SK-N-SH (cell line): ENCODE measurements at regions not wholly inside any gene's neighbourhood (a gene's known extent, or its start where the extent isn't known, plus 50 kb on each side); places are given as distances from the start of the nearest gene placed in this dataset.

ENCODE experiments used
- CTCF ChIA-PET: fragments of 300-600, 350-600 bp; formaldehyde crosslinking; extraction: SDS; loops from one replicate; lab custom pipeline; 2021; lab: Yijun Ruan, JAX
- POLR2A ChIA-PET: fragments of 350-600 bp; sonication (Branson Sonifier 250); formaldehyde crosslinking; extraction: SDS; loops from one replicate; lab custom pipeline; 2020; ENCODE audit warnings: antibody characterized with exemption, inconsistent platforms; lab: Yijun Ruan, JAX
- DNase-seq: peaks from one replicate; pipeline ENCODE4 v3.0.0; 2012
- H2AFZ ChIP-seq: fragments of 200-600 bp; sonication (generic); 2 replicates; pipeline ENCODE4 v1.8.1; 2016; ENCODE audit warnings: antibody characterized with exemption, mild to moderate bottlenecking, low read depth
- H3F3A ChIP-seq: fragments of 200-600 bp; sonication (generic); replicated peaks from 2 replicates; pipeline ENCODE3; 2016; ENCODE audit warnings: antibody characterized with exemption, mild to moderate bottlenecking; ENCODE audit not compliant: insufficient read depth
- H3K27ac ChIP-seq, 2 experiments: fragments of 200-500 bp in 1 of 2; fragments of 200-600 bp in 1 of 2; sonication (Bioruptor generic) in 1 of 2; sonication (generic), shearing (Covaris generic) in 1 of 2; 2 replicates each; pipeline versions ENCODE4 v1.5.1 to v1.6.1; 2014 to 2016; ENCODE audit warnings: low read depth in 2 of 2, inconsistent platforms in 1 of 2, low read length in 1 of 2, mild to moderate bottlenecking in 1 of 2, mixed read lengths in 1 of 2
- H3K27me3 ChIP-seq: fragments of 200-600 bp; sonication (generic), shearing (Covaris generic); 2 replicates; pipeline ENCODE4 v1.6.1; 2016; ENCODE audit warnings: mixed run types; ENCODE audit not compliant: insufficient read depth
- H3K36me3 ChIP-seq, 2 experiments: fragments of 200-500 bp in 1 of 2; fragments of 200-600 bp in 1 of 2; sonication (Bioruptor generic) in 1 of 2; sonication (generic) in 1 of 2; replicated peaks in 1 of 2; 2 replicates each; pipeline versions ENCODE3 to v1.5.1; 2014 to 2016; ENCODE audit warnings: low read length in 1 of 2, mild to moderate bottlenecking in 1 of 2; ENCODE audit not compliant: insufficient read depth in 2 of 2, control insufficient read depth in 1 of 2
- H3K4me1 ChIP-seq, 2 experiments: fragments of 200-500 bp in 1 of 2; fragments of 200-600 bp in 1 of 2; sonication (Bioruptor generic) in 1 of 2; sonication (generic), shearing (Covaris generic) in 1 of 2; 2 replicates each; pipeline versions ENCODE4 v1.5.1 to v1.6.1; 2014 to 2016; ENCODE audit warnings: low read depth in 1 of 2, low read length in 1 of 2, mixed run types in 1 of 2; ENCODE audit not compliant: insufficient read depth in 2 of 2, control insufficient read depth in 1 of 2
- H3K4me2 ChIP-seq: fragments of 200-600 bp; sonication (generic), shearing (Covaris generic); 2 replicates; pipeline ENCODE4 v1.6.1; 2017; ENCODE audit warnings: mixed run types
- H3K4me3 ChIP-seq, 2 experiments: fragments of 200-500 bp in 1 of 2; fragments of 200-600 bp in 1 of 2; sonication (Bioruptor generic) in 1 of 2; sonication (generic), shearing (Covaris generic) in 1 of 2; 2 replicates each; pipeline versions ENCODE4 v1.5.1 to v1.8.1; 2014 to 2016; ENCODE audit warnings: low read depth in 2 of 2, inconsistent platforms in 1 of 2, low read length in 1 of 2, mild to moderate bottlenecking in 1 of 2, mixed read lengths in 1 of 2, moderate library complexity in 1 of 2
- H3K79me2 ChIP-seq: fragments of 200-600 bp; sonication (generic); 2 replicates; pipeline ENCODE4 v1.8.1; 2017; ENCODE audit warnings: mild to moderate bottlenecking; ENCODE audit not compliant: insufficient read depth
- H3K9ac ChIP-seq: fragments of 200-600 bp; sonication (generic); 2 replicates; pipeline ENCODE4 v1.6.1; 2017; ENCODE audit warnings: mixed run types
- H3K9me2 ChIP-seq: fragments of 200-600 bp; sonication (generic); 2 replicates; pipeline ENCODE4 v1.6.1; 2017; ENCODE audit warnings: mixed run types
- H3K9me3 ChIP-seq: fragments of 200-600 bp; sonication (generic); 2 replicates; pipeline ENCODE4 v1.6.1; 2017; ENCODE audit warnings: mixed run types, mild to moderate bottlenecking, moderate library complexity
- H4K20me1 ChIP-seq: fragments of 200-600 bp; sonication (generic); 2 replicates; pipeline ENCODE4 v1.6.1; 2017; ENCODE audit warnings: mild to moderate bottlenecking, mixed run types; ENCODE audit not compliant: insufficient read depth
- CHD2 ChIP-seq: fragments of 150-350 bp; IDR thresholded peaks from 2 replicates; pipeline ENCODE4 v1.6.1; 2018; ENCODE audit warnings: low read length; ENCODE audit not compliant: partially characterized antibody
- ELF1 ChIP-seq: IDR thresholded peaks from 2 replicates; pipeline ENCODE4 v1.4.0; 2012
- FOXJ3 ChIP-seq: sonication (generic); formaldehyde crosslinking; IDR thresholded peaks from 2 replicates; pipeline ENCODE4 v1.5.1; 2020; ENCODE audit warnings: mild to moderate bottlenecking, missing genetic modification reagents
- FOXM1 ChIP-seq: IDR thresholded peaks from 2 replicates; pipeline ENCODE4 v1.4.0; 2012; ENCODE audit warnings: low read depth, mild to moderate bottlenecking
- JUND ChIP-seq: IDR thresholded peaks from 2 replicates; pipeline ENCODE4 v1.4.0; 2012
- POLR2AphosphoS5 ChIP-seq: IDR thresholded peaks from 2 replicates; pipeline ENCODE4 v1.6.1; 2012; ENCODE audit warnings: low read depth, low read length
- RCOR1 ChIP-seq: fragments of 150-350 bp; IDR thresholded peaks from 2 replicates; pipeline ENCODE4 v1.6.1; 2017; ENCODE audit warnings: antibody characterized with exemption, low read length
- TAF1 ChIP-seq: IDR thresholded peaks from 2 replicates; pipeline ENCODE4 v1.6.1; 2012; ENCODE audit warnings: low read depth, mild to moderate bottlenecking, low read length, moderate library complexity, borderline replicate concordance
- TCF12 ChIP-seq: IDR thresholded peaks from 2 replicates; pipeline ENCODE4 v1.4.0; 2012
- WGBS: methylation state at CpG from one replicate; pipeline ENCODE4 v1.1.6; 2017; ENCODE audit warnings: low lambda C conversion rate; 5-methylcytosine and 5-hydroxymethylcytosine counted together
- TF ChIP-seq, protein P1 (sequence below): IDR thresholded peaks from 2 replicates; pipeline ENCODE4; 2012
- TF ChIP-seq, protein P2 (sequence below): fragments of 150-350 bp; IDR thresholded peaks from 2 replicates; pipeline ENCODE4 v1.6.1; 2016; ENCODE audit warnings: mild to moderate bottlenecking, low read depth, low read length
- TF ChIP-seq, protein P3 (sequence below): IDR thresholded peaks from 2 replicates; pipeline ENCODE4 v1.4.0; 2012; ENCODE audit warnings: low read depth

DNA sequence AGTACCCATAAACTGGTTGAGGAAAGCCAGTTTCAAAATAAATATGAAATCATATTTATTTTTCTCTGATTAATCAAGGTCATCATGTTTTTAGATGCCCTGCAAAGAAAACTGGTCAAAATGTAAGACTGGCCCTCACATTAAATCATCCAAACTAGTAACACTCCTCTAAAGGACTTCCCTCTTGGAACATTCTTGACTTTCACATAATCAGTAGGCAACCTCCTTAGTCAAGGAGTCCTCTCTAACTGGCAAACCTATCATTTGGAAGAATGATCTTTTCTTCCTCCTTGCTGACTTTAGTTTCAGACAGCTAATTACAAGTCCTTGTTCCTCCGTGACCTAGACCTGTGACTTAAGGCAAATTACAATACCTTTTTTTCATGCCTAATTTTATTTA is 82.5 kb upstream of the DCBLD2 start (continued):
- TF ChIP-seq, protein P1, sequence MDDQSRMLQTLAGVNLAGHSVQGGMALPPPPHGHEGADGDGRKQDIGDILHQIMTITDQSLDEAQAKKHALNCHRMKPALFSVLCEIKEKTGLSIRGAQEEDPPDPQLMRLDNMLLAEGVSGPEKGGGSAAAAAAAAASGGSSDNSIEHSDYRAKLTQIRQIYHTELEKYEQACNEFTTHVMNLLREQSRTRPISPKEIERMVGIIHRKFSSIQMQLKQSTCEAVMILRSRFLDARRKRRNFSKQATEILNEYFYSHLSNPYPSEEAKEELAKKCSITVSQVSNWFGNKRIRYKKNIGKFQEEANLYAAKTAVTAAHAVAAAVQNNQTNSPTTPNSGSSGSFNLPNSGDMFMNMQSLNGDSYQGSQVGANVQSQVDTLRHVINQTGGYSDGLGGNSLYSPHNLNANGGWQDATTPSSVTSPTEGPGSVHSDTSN = no peak
- TF ChIP-seq, protein P2, sequence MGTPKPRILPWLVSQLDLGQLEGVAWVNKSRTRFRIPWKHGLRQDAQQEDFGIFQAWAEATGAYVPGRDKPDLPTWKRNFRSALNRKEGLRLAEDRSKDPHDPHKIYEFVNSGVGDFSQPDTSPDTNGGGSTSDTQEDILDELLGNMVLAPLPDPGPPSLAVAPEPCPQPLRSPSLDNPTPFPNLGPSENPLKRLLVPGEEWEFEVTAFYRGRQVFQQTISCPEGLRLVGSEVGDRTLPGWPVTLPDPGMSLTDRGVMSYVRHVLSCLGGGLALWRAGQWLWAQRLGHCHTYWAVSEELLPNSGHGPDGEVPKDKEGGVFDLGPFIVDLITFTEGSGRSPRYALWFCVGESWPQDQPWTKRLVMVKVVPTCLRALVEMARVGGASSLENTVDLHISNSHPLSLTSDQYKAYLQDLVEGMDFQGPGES = no peak
- TF ChIP-seq FOXJ3 (no peak), ELF1 (no peak), TAF1 (no peak), FOXM1 (no peak)

DNA sequence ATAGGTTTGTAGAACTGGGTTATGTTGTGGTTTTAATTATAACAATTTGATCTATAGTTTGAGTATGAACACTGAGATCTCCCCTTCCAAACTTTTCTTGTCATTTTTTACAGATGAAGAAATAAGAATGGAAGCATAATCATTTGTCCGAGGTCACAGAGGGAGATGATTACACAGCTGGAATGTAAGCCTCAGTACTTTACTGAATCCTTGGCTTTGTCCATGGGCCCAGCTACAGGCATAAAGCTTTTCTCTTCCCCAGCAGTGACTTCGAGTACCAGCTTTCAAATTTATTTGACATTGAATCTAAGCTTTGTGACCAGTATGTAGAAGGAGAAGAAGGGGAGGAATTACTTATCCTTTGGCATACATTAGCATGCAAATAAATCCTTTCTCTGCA is 80.9 kb upstream of the DCBLD2 start:
- 18% methylated on average over 2 of the region's 2 CpGs for WGBS
- CTCF ChIA-PET = interaction anchor here (0.7 to 5.2 kb wide), 6 partner anchors 12 to 188 kb away, joined by 3 to 54 read pairs (median 4); no protein-coding TSS in a partner anchor
- H2AFZ ChIP-seq = peak overlapping the region; percentile 64

More for the DNA sequence above, 80.9 kb upstream of the DCBLD2 start:
- Histone ChIP-seq H3K9me2 (no peaks in the 10 kb centered on the region), H3K9ac (peak overlapping the region; percentile 74), H3K36me3 (peaks cover 0 to 17% of the 10 kb centered on the region in 2 experiments), H3K27me3 (no peaks in the 10 kb centered on the region), H3K4me1 (peaks cover 11 to 40% of the 10 kb centered on the region in 2 experiments), H3K4me2 (peak overlapping the region; percentile 70), H3F3A (peaks cover 68% of the 10 kb centered on the region), H3K79me2 (peaks cover 64% of the 10 kb centered on the region), H3K27ac (peak overlapping the region; percentile 55 to 94), H4K20me1 (no peaks in the 10 kb centered on the region), H3K4me3 (peak overlapping the region; percentile 12 to 60; a peak in 3 of 4 replicates), H3K9me3 (no peaks in the 10 kb centered on the region)
- TF ChIP-seq FOXJ3 (no peak), JUND (no peak), TAF1 (peak; percentile 44; the same call in 1 of the 2 replicates), RCOR1 (no peak), CHD2 (no peak), TCF12 (peak; percentile 40; the same call in 1 of the 2 replicates), POLR2AphosphoS5 (no peak)
- TF ChIP-seq, protein P1 = no peak; the same call in 1 of the 2 replicates
- TF ChIP-seq, protein P3, sequence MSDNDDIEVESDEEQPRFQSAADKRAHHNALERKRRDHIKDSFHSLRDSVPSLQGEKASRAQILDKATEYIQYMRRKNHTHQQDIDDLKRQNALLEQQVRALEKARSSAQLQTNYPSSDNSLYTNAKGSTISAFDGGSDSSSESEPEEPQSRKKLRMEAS = no peak
- POLR2A ChIA-PET = no interaction called here
- no peak for DNase-seq
